ENCODE measurements at regions not wholly inside any gene's neighbourhood (a gene's known extent, or its start where the extent isn't known, plus 50 kb on each side); places are given as distances from the start of the nearest gene placed in this dataset.

DNA sequence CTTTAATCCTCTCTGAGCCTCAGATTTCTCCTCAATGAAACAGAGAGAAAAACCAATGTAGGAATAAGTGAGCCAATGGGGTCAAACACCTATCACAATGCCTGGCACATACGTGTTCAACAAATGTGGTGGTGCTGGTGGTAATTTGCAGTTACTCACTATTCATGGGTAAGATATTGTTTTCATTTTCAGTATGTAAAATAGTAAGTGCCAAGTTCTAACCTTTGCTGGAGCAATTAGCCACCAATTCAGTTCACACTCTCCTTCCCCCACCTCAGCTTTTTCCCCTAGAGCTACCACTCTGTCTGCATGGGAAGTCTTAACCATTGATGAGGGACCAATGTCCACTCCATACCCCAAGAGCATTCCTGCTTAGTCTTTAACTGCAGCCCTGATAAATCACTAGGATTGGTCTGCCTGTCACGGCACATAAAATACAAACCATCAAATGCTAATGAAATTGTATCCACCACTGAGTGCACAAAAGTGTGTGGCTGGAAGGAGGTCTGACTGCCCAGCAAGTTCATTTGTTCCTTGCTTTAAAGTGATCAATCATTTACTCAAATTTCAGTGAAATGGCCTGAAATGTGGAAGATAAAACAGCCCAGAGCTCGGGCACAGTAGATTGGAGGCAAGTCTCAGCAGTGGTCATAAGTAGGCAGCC lies 187.4 kb upstream of the API5 start:
- TF ChIP-seq, protein P1, sequence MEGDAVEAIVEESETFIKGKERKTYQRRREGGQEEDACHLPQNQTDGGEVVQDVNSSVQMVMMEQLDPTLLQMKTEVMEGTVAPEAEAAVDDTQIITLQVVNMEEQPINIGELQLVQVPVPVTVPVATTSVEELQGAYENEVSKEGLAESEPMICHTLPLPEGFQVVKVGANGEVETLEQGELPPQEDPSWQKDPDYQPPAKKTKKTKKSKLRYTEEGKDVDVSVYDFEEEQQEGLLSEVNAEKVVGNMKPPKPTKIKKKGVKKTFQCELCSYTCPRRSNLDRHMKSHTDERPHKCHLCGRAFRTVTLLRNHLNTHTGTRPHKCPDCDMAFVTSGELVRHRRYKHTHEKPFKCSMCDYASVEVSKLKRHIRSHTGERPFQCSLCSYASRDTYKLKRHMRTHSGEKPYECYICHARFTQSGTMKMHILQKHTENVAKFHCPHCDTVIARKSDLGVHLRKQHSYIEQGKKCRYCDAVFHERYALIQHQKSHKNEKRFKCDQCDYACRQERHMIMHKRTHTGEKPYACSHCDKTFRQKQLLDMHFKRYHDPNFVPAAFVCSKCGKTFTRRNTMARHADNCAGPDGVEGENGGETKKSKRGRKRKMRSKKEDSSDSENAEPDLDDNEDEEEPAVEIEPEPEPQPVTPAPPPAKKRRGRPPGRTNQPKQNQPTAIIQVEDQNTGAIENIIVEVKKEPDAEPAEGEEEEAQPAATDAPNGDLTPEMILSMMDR (IDR thresholded peaks at IDR 0.05; ENCODE audit: insufficient read depth, low read length): no peak
- no peak for TF ChIP-seq GABPA (IDR thresholded peaks at IDR 0.05; ENCODE audit: low read depth)
- no peak for TF ChIP-seq POLR2AphosphoS5 (IDR thresholded peaks at IDR 0.05; ENCODE audit: low read depth)
- TF ChIP-seq SPI1 (IDR thresholded peaks at IDR 0.05; ENCODE audit: borderline replicate concordance, low read depth): no peak
